ENCODE measurements at regions not wholly inside any gene's neighbourhood (a gene's known extent, or its start where the extent isn't known, plus 50 kb on each side); places are given as distances from the start of the nearest gene placed in this dataset.

- Mint-ChIP-seq H3K27me3 (peaks cover 11% of the 10 kb centered on the region), H3K4me3 (no peak overlapping the region), H3K36me3 (no peaks in the 10 kb centered on the region), H3K9me3 (no peaks in the 10 kb centered on the region), H3K27ac (peak overlapping the region in 1 of 3 donors; percentile 68), H3K4me1 (peaks cover 0 to 10% (median 6%) of the 10 kb centered on the region in 4 donors)
- Histone ChIP-seq H3K4me1 (ENCODE audit: control insufficient read depth, insufficient read depth, low read length, poor library complexity, severe bottlenecking) (peaks cover 10% of the 10 kb centered on the region), H3K4me3 (ENCODE audit: low read depth, low read length) (no peak overlapping the region), H3K27ac (ENCODE audit: insufficient read depth, low read length, poor library complexity, severe bottlenecking) (no peak overlapping the region), H3K27me3 (ENCODE audit: control insufficient read depth, insufficient read depth, low read length) (no peaks in the 10 kb centered on the region), H3K9me3 (ENCODE audit: control insufficient read depth in 2 of 2, low read length in 2 of 2) (no peaks in the 10 kb centered on the region), H3K36me3 (ENCODE audit: control insufficient read depth, insufficient read depth, low read length) (no peaks in the 10 kb centered on the region)
- ATAC-seq (ENCODE audit: low read depth in 2 of 2) = no peak
- DNase-seq = no peak
These were observed 104.5 kb upstream of the PDE4B start for GRCh38 chr1:65688215-65688566.

GRCh38 chr1:65688848-65689247, 103.8 kb upstream of the PDE4B start:
- Mint-ChIP-seq H3K36me3 (no peaks in the 10 kb centered on the region), H3K27me3 (peaks cover 9% of the 10 kb centered on the region), H3K4me3 (no peak overlapping the region), H3K4me1 (peaks cover 0 to 10% (median 6%) of the 10 kb centered on the region in 4 donors), H3K27ac (no peak overlapping the region), H3K9me3 (no peaks in the 10 kb centered on the region)
- Histone ChIP-seq H3K27ac (ENCODE audit: insufficient read depth, low read length, poor library complexity, severe bottlenecking) (no peak overlapping the region), H3K9me3 (ENCODE audit: control insufficient read depth in 2 of 2, low read length in 2 of 2) (no peaks in the 10 kb centered on the region), H3K27me3 (ENCODE audit: control insufficient read depth, insufficient read depth, low read length) (no peaks in the 10 kb centered on the region), H3K4me1 (ENCODE audit: control insufficient read depth, insufficient read depth, low read length, poor library complexity, severe bottlenecking) (peaks cover 10% of the 10 kb centered on the region), H3K36me3 (ENCODE audit: control insufficient read depth, insufficient read depth, low read length) (no peaks in the 10 kb centered on the region), H3K4me3 (ENCODE audit: low read depth, low read length) (no peak overlapping the region)
- ATAC-seq (ENCODE audit: low read depth in 2 of 2) (no peak), DNase-seq (no peak)

- Mint-ChIP-seq H3K4me3 (no peak overlapping the region), H3K4me1 (peaks cover 0 to 10% (median 6%) of the 10 kb centered on the region in 4 donors), H3K27ac (no peak overlapping the region), H3K36me3 (no peaks in the 10 kb centered on the region), H3K9me3 (no peaks in the 10 kb centered on the region), H3K27me3 (peaks cover 6% of the 10 kb centered on the region)
- Histone ChIP-seq H3K27ac (ENCODE audit: insufficient read depth, low read length, poor library complexity, severe bottlenecking) (no peak overlapping the region), H3K36me3 (ENCODE audit: control insufficient read depth, insufficient read depth, low read length) (no peaks in the 10 kb centered on the region), H3K27me3 (ENCODE audit: control insufficient read depth, insufficient read depth, low read length) (no peaks in the 10 kb centered on the region), H3K9me3 (ENCODE audit: control insufficient read depth in 2 of 2, low read length in 2 of 2) (no peaks in the 10 kb centered on the region), H3K4me1 (ENCODE audit: control insufficient read depth, insufficient read depth, low read length, poor library complexity, severe bottlenecking) (peaks cover 10% of the 10 kb centered on the region), H3K4me3 (ENCODE audit: low read depth, low read length) (no peak overlapping the region)
- DNase-seq (no peak), ATAC-seq (ENCODE audit: low read depth in 2 of 2) (no peak)
These were observed 101.4 kb upstream of the PDE4B start for GRCh38 chr1:65691152-65691900.

- no peak for DNase-seq
- Mint-ChIP-seq H3K27ac (no peak overlapping the region), H3K4me1 (peaks cover 0 to 10% (median 6%) of the 10 kb centered on the region in 4 donors), H3K9me3 (no peaks in the 10 kb centered on the region), H3K4me3 (no peak overlapping the region), H3K27me3 (peaks cover 6% of the 10 kb centered on the region), H3K36me3 (no peaks in the 10 kb centered on the region)
- H3K9me3 ChIP-seq (ENCODE audit: control insufficient read depth in 2 of 2, low read length in 2 of 2) = no peaks in the 10 kb centered on the region
- H3K27me3 ChIP-seq (ENCODE audit: control insufficient read depth, insufficient read depth, low read length) = no peaks in the 10 kb centered on the region
- H3K36me3 ChIP-seq (ENCODE audit: control insufficient read depth, insufficient read depth, low read length) = no peaks in the 10 kb centered on the region
- peaks cover 10% of the 10 kb centered on the region for H3K4me1 ChIP-seq (ENCODE audit: control insufficient read depth, insufficient read depth, low read length, poor library complexity, severe bottlenecking)
- no peak overlapping the region for H3K4me3 ChIP-seq (ENCODE audit: low read depth, low read length)
- no peak overlapping the region for H3K27ac ChIP-seq (ENCODE audit: insufficient read depth, low read length, poor library complexity, severe bottlenecking)
- no peak for ATAC-seq (ENCODE audit: low read depth in 2 of 2)
These were observed 100.7 kb upstream of the PDE4B start for GRCh38 chr1:65691972-65692371.

- H3K4me1 ChIP-seq (ENCODE audit: control insufficient read depth, insufficient read depth, low read length, poor library complexity, severe bottlenecking) = no peaks in the 10 kb centered on the region
- Mint-ChIP-seq H3K36me3 (no peaks in the 10 kb centered on the region), H3K27me3 (no peaks in the 10 kb centered on the region), H3K4me1 (no peaks in the 10 kb centered on the region), H3K9me3 (no peaks in the 10 kb centered on the region), H3K4me3 (no peak overlapping the region), H3K27ac (no peak overlapping the region)
- no peak for ATAC-seq (ENCODE audit: low read depth in 2 of 2)
- no peaks in the 10 kb centered on the region for H3K36me3 ChIP-seq (ENCODE audit: control insufficient read depth, insufficient read depth, low read length)
- H3K27me3 ChIP-seq (ENCODE audit: control insufficient read depth, insufficient read depth, low read length) = no peaks in the 10 kb centered on the region
- H3K9me3 ChIP-seq (ENCODE audit: control insufficient read depth in 2 of 2, low read length in 2 of 2) = no peaks in the 10 kb centered on the region
- no peak for DNase-seq
- H3K27ac ChIP-seq (ENCODE audit: insufficient read depth, low read length, poor library complexity, severe bottlenecking) = no peak overlapping the region
- H3K4me3 ChIP-seq (ENCODE audit: low read depth, low read length) = no peak overlapping the region
These were observed 98.6 kb upstream of the PDE4B start for GRCh38 chr1:65694126-65694525.

- Mint-ChIP-seq H3K4me1 (no peaks in the 10 kb centered on the region), H3K36me3 (no peaks in the 10 kb centered on the region), H3K4me3 (no peak overlapping the region), H3K27ac (no peak overlapping the region), H3K9me3 (no peaks in the 10 kb centered on the region), H3K27me3 (no peaks in the 10 kb centered on the region)
- DNase-seq (no peak), ATAC-seq (ENCODE audit: low read depth in 2 of 2) (no peak)
- Histone ChIP-seq H3K9me3 (ENCODE audit: control insufficient read depth in 2 of 2, low read length in 2 of 2) (no peaks in the 10 kb centered on the region), H3K4me3 (ENCODE audit: low read depth, low read length) (no peak overlapping the region), H3K27ac (ENCODE audit: insufficient read depth, low read length, poor library complexity, severe bottlenecking) (no peak overlapping the region), H3K36me3 (ENCODE audit: control insufficient read depth, insufficient read depth, low read length) (no peaks in the 10 kb centered on the region), H3K27me3 (ENCODE audit: control insufficient read depth, insufficient read depth, low read length) (no peaks in the 10 kb centered on the region), H3K4me1 (ENCODE audit: control insufficient read depth, insufficient read depth, low read length, poor library complexity, severe bottlenecking) (no peaks in the 10 kb centered on the region)
These were observed 97.8 kb upstream of the PDE4B start for GRCh38 chr1:65694933-65695332.

DNA sequence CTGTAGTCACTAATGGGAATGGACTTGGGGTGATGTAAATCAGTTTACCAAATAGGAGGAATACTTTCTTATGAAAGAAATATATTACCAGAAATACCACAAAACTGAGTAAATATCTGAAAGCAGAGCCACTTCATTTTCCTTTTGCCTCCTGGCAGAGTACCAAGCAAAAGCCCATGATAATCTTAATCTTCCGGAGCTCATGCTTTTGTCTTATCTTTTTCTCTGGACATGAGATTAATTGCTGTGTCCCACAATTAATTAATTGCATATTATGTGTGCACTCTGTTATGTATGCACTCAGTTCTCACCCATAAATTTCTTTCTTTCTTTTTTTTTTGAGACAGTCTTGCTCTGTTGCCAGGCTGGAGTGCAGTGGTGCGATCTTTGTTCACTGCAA, 94.1 kb upstream of the PDE4B start:
- Mint-ChIP-seq H3K27me3 (peaks cover 8% of the 10 kb centered on the region), H3K4me1 (no peaks in the 10 kb centered on the region), H3K4me3 (no peak overlapping the region), H3K36me3 (no peaks in the 10 kb centered on the region), H3K9me3 (no peaks in the 10 kb centered on the region), H3K27ac (no peak overlapping the region)
- no peaks in the 10 kb centered on the region for H3K27me3 ChIP-seq (ENCODE audit: control insufficient read depth, insufficient read depth, low read length)
- H3K4me1 ChIP-seq (ENCODE audit: control insufficient read depth, insufficient read depth, low read length, poor library complexity, severe bottlenecking) = no peaks in the 10 kb centered on the region
- no peak for ATAC-seq (ENCODE audit: low read depth in 2 of 2)
- H3K27ac ChIP-seq (ENCODE audit: insufficient read depth, low read length, poor library complexity, severe bottlenecking) = no peak overlapping the region
- H3K9me3 ChIP-seq (ENCODE audit: control insufficient read depth in 2 of 2, low read length in 2 of 2) = no peaks in the 10 kb centered on the region
- H3K4me3 ChIP-seq (ENCODE audit: low read depth, low read length) = no peak overlapping the region
- no peak for DNase-seq
- no peaks in the 10 kb centered on the region for H3K36me3 ChIP-seq (ENCODE audit: control insufficient read depth, insufficient read depth, low read length)

GRCh38 chr1:65703853-65704252, 88.8 kb upstream of the PDE4B start:
- peaks cover 16% of the 10 kb centered on the region for H3K27me3 Mint-ChIP-seq
- Histone ChIP-seq H3K9me3 (ENCODE audit: control insufficient read depth in 2 of 2, low read length in 2 of 2) (no peaks in the 10 kb centered on the region), H3K36me3 (ENCODE audit: control insufficient read depth, insufficient read depth, low read length) (no peaks in the 10 kb centered on the region), H3K27ac (ENCODE audit: insufficient read depth, low read length, poor library complexity, severe bottlenecking) (no peak overlapping the region), H3K27me3 (ENCODE audit: control insufficient read depth, insufficient read depth, low read length) (peaks cover 3% of the 10 kb centered on the region), H3K4me3 (ENCODE audit: low read depth, low read length) (no peak overlapping the region), H3K4me1 (ENCODE audit: control insufficient read depth, insufficient read depth, low read length, poor library complexity, severe bottlenecking) (no peaks in the 10 kb centered on the region)
- H3K4me3 Mint-ChIP-seq = no peak overlapping the region
- no peaks in the 10 kb centered on the region for H3K36me3 Mint-ChIP-seq
- H3K4me1 Mint-ChIP-seq = no peaks in the 10 kb centered on the region
- H3K9me3 Mint-ChIP-seq = no peaks in the 10 kb centered on the region
- ATAC-seq (ENCODE audit: low read depth in 2 of 2) = no peak
- DNase-seq = no peak
- no peak overlapping the region for H3K27ac Mint-ChIP-seq

All from CD4-positive, CD25-positive, alpha-beta regulatory T cell (primary cell).